Pulmonary artery endothelial cell (primary cell): ENCODE measurements at regions not wholly inside any gene's neighbourhood (a gene's known extent, or its start where the extent isn't known, plus 50 kb on each side); places are given as distances from the start of the nearest gene placed in this dataset.

Source experiments
- DNase-seq: peaks from one replicate; pipeline ENCODE4 v3.0.0-alpha.2; 2011; ENCODE audit warnings: low read depth, low spot score

- DNase-seq = no peak
Measured at GRCh38 chr9:86534572-86535258, 180.5 kb upstream of the TUT7 start.

GRCh38 chr9:86531971-86532640 is 177.9 kb upstream of the TUT7 start:
- DNase-seq = no peak

- DNase-seq = no peak
Measured at GRCh38 chr9:86531273-86531970, 177.2 kb upstream of the TUT7 start.

- no peak for DNase-seq
Measured at GRCh38 chr9:86529496-86530275, 175.5 kb upstream of the TUT7 start.

- no peak for DNase-seq
Measured at GRCh38 chr9:86526021-86526420, 171.8 kb upstream of the TUT7 start.

- DNase-seq = no peak
Measured at GRCh38 chr9:86525182-86525581, 171.0 kb upstream of the TUT7 start.

- DNase-seq = no peak
Measured at GRCh38 chr9:86521977-86522376, 167.8 kb upstream of the TUT7 start.

GRCh38 chr9:86521322-86521721 is 167.1 kb upstream of the TUT7 start:
- no peak for DNase-seq

- DNase-seq = no peak
Measured at GRCh38 chr9:86519066-86519615, 164.9 kb upstream of the TUT7 start.

- no peak for DNase-seq
Measured at GRCh38 chr9:86517475-86517874, 163.3 kb upstream of the TUT7 start.

GRCh38 chr9:86516564-86516963 is 162.4 kb upstream of the TUT7 start:
- DNase-seq = no peak

GRCh38 chr9:86515221-86515620 is 161.0 kb upstream of the TUT7 start:
- DNase-seq = no peak

GRCh38 chr9:86513429-86513828 is 159.2 kb upstream of the TUT7 start:
- DNase-seq = no peak

GRCh38 chr9:86512929-86513328 is 158.7 kb upstream of the TUT7 start:
- no peak for DNase-seq

- no peak for DNase-seq
Measured at GRCh38 chr9:86511614-86512360, 157.6 kb upstream of the TUT7 start.

GRCh38 chr9:86508208-86508903 is 154.1 kb upstream of the TUT7 start:
- no peak for DNase-seq

GRCh38 chr9:86507212-86507630 is 153.0 kb upstream of the TUT7 start:
- no peak for DNase-seq

GRCh38 chr9:86503942-86504341 is 149.7 kb upstream of the TUT7 start:
- no peak for DNase-seq

GRCh38 chr9:86503314-86503713 is 149.1 kb upstream of the TUT7 start:
- DNase-seq = no peak
